NCI-H2081 treated with DMSO at 0.1 percent for 48 hours (cell line): ENCODE measurements at regions not wholly inside any gene's neighbourhood (a gene's known extent, or its start where the extent isn't known, plus 50 kb on each side); places are given as distances from the start of the nearest gene placed in this dataset.

Source experiments
- DNase-seq: peaks from one replicate; lab custom pipeline; 2025; lab: John Stamatoyannopoulos, UW

DNA sequence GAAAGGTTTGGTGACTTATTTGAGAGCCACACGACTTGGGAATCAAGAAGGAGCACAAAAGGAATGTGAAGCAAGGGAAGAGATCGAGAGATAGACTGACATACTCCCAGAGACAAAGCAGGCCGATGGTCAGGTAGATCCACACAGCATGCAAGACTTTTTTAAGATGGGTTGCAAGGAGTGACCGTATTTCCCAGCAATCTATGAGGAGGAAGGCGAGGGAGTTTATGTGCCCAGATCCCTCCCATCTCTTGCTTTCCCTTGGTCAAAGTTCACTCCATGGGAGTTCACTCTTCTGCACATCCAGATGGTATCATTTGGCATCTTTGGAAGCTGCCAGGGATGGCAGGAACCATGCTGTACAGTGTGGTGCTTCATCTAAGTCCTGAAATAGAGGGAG lies 148.9 kb downstream of the RMI1 start:
- no peak for DNase-seq

DNA sequence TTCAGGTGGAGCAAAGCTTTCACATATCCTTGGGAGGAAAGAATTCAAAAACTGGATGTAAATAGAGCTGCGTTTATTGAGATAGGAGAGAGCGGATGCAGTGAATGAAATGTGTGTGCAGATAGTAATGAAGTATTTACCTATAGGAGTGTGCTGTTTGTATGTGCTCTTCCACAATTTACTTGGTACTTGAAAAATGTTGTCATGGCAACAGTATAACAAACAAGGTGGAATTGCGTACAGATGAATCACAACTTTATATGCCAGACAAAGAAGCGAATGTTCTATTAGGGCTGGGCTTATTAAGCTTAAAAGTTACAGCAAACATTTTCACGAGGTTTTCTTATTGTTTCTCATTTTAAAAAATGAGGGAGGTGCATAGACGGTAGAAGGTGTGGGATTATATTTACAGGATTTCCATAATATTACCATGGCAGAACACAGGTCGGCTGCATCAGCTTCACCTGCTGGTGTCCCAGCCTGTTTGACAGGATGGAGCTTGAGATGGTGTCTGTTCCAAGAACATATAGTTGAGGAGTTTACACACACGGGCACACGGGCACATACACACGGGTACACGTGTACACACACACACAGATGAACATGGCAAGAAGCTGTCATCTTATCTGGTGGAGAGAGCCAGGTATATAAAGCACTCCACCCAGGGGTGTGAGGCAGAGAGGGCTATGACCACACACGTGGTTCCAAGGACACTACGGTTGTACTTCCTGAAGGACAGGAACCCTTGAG lies 155.7 kb downstream of the RMI1 start:
- no peak for DNase-seq

- no peak for DNase-seq
Observed at GRCh38 chr9:84137968-84138367, 157.4 kb downstream of the RMI1 start.

GRCh38 chr9:84138541-84138940 lies 157.9 kb downstream of the RMI1 start:
- no peak for DNase-seq

DNA sequence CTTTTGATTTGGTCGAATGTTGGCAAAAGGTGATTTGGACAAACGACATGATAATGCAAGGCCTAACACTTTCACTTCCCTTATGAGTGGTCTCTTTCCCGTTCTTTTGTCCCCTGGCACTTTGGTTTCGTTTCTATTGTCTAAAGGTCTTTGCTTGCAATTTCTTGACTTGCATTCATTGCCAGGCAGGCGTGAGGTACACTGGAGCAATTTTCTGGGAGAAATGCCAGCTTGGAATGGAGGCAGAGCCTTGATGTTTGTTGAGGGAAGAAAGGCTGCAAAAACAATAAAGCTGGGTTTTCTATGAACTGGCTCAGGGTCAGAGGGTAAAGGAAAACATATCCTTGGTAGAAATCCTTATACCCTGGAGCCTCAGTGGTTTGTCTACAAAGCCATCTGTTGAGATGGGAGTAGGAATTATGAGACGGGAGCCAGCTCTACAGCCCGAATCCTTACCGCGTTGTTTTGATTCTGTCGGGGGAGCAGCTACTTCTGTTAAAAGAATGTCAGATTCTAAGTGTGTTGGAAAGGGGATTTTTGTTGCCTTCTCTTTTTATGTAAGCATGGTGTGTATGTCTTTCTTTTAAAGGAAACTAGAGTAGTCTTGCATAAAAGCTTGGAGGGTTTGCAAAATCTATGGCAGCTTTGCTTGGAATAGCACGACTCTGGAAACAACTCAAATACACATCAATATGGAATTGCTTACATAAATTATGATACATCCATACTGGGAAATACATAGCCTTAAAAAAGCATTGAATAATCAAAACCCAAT lies 158.9 kb downstream of the RMI1 start:
- peak; percentile 56 for DNase-seq

GRCh38 chr9:84140535-84141101 lies 160.0 kb downstream of the RMI1 start:
- DNase-seq, result no peak

DNA sequence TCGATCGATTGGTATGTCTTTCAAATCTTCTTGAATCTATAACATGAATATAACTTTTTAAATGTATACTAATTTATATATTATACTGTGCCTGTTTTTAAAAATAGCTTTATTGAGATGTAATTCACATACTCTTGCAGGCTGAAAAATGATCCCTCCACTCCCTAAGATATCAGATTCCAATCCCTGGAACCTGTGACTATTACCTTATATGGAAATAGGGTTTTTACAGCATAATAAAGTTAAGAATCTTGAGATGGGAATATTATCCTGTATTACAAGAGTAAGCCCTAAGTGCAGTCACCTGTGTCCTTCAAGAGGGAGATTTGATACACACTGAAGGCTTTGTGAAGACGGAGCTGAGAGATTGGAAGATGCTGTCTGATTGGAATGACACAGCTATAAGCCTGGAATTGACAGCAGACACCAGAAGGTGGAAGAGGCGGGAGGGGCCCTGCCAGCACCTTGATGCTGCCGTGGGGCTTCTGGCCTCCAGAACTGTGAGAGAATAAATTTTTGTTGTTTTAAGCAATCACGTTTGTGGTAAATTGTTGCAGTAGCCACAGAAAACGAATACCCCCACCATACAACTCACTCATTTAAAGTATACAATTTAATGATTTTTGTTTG lies 161.3 kb downstream of the RMI1 start:
- no peak for DNase-seq

DNA sequence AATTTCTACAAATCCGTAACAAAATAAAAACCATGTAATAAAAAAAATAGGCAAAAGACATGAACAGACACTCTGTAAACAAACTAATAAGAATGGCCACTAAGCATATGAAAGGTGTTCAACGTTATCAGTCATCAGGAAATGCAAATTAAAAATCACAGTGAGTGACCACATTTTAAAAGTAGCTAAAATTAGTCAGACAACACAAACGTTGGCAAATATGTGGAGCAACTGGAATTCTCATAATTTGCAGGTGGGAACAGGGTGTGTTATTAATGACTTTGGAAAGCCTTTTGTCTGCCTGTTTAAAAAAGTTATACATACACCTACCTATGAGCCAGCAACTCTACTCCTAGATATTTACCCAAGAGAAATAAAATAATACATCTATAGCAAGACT lies 164.4 kb downstream of the RMI1 start:
- no peak for DNase-seq

GRCh38 chr9:84145780-84146179 lies 165.2 kb downstream of the RMI1 start:
- DNase-seq, result no peak

- DNase-seq, result no peak
Observed at GRCh38 chr9:84146893-84147710, 166.5 kb downstream of the RMI1 start.

DNA sequence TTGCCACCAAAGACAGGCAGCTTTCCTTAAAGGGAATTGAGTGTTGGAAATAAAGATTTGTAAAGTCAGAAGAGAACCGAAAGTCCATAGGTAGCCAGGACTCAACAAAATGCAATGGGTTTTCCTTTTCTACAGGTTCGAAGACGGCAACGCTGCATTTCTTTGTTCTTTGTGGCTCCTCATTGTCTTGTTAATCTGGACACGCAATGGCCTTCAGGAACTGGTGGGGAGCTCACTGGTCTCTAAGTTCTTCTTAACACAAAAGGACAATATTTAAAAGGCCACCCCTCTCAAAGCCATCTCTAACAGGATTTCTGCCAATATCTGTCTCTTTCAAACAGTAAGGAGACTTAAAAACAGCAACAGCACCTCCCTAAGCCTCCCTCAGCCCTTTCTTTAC lies 170.6 kb downstream of the RMI1 start:
- DNase-seq, result no peak

- DNase-seq, result peak; percentile 72
Observed at GRCh38 chr9:84151640-84152039, 171.0 kb downstream of the RMI1 start.

GRCh38 chr9:84152204-84152603 lies 171.6 kb downstream of the RMI1 start:
- DNase-seq, result no peak

GRCh38 chr9:84153885-84154284 lies 173.3 kb downstream of the RMI1 start:
- DNase-seq, result no peak

GRCh38 chr9:84154320-84154719 lies 173.7 kb downstream of the RMI1 start:
- no peak for DNase-seq

- no peak for DNase-seq
Observed at GRCh38 chr9:84163052-84163650, 177.4 kb downstream of the SLC28A3 start.

GRCh38 chr9:84166891-84167290 lies 173.7 kb downstream of the SLC28A3 start:
- no peak for DNase-seq

DNA sequence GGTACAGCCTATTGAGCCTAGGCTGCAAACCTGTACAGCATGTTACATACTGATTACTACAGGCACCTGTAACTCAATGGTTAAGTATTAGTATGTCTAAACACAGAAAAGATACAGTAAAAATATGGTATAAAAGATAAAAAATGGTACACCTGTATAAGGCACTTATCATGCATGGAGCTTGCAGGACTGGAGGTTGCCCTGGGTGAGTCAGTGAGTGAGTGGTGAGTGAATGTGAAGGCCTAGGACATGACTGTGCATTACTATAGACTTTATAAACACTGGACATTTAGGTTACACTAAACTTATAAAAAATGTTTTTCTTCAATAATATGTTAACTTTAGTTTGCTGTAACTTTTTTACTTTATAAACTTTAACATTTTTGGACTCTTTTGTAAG lies 171.3 kb downstream of the SLC28A3 start:
- DNase-seq, result no peak

- no peak for DNase-seq
Observed at GRCh38 chr9:84170521-84171141, 169.9 kb downstream of the SLC28A3 start.

DNA sequence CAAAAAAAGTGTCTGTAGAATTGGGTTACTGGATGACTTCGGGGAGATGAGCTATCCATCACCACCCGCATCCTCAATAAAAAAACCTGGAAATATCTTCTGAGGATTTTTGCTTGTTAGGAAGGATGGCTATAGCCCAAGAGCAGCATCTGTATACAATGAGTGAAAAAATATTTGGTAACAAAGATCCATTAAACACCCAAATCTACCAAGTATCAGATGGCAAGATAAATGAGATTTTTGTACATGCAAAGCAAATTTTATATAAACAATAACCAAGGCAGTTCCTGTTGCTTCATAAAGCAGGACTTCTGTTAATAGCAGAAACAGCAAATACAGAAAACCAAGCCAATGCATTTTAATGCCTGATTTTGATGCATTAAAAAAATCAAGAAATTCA lies 166.6 kb downstream of the SLC28A3 start:
- DNase-seq, result no peak

DNA sequence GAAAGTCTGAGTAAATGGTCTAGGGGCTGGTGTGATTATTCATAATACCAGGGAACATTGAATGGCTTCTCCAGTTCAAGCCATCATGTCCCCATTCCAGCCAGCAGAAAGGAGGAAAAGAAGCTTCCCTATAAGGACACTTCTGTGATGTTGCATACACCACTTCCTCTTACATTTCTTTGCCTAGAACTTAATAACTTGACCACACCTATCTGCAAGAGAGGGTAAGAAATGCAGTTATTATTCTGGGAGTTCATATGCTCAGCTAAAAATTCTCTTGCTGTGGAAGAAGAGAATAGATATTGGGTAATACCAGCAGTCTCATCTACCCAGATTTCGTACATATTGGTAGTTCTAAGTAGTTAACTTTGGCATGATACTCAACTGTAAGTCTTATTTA lies 166.1 kb downstream of the SLC28A3 start:
- no peak for DNase-seq
